GM19328 (cell line): ENCODE measurements at regions not wholly inside any gene's neighbourhood (a gene's known extent, or its start where the extent isn't known, plus 50 kb on each side); places are given as distances from the start of the nearest gene placed in this dataset.
"Not testable (repeated sequence)": the region's sequence is repeated elsewhere in the genome, so short reads cannot be mapped to it uniquely, and the experiment has no call there.

ENCODE experiments used
- ATAC-seq: cut with Tn5 transposase; IDR thresholded peaks from one replicate; pipeline ENCODE4 v1.9.1; 2021; ENCODE audit warnings: mild to moderate bottlenecking, moderate library complexity; ENCODE audit not compliant: unreplicated experiment

DNA sequence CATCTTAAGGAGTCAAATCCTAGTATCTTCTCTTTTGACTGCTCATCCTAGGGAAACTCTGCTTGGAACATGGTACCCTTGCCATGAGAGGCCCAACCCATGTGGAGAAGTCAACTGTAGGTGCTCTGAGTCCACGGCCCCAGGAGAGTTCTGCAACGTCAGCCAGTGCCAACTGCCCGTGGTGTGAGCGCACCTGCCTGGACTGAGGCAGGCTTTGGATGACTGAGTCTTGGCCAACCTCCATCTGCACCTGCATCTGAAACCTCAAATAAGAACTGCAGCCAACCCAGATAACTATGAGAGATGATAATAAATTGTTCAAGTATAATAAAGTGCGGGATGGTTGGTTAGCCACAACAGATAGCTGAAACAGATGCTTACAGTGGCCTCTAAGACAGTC lies 772.0 kb downstream of the TRIML1 start:
- no peak for ATAC-seq

DNA sequence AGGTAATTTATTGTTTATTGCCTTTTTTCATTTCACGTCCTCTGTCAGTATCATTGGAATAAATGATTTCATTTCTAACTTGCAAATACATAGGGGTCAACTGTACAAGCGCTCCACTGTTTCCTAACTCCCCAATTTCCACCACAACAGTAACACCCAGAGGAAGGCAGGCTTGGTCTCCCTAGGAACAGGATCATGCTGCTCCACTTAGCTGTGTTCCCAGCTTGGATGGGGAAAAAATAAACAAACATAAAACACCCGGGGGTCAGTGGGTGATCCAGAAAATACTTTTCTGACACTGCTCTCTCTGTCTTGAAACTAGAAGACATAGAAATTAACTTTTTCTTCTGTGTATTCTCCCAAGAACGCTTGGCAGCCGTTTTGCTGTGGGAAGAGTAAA lies 772.5 kb downstream of the TRIML1 start:
- no peak for ATAC-seq

DNA sequence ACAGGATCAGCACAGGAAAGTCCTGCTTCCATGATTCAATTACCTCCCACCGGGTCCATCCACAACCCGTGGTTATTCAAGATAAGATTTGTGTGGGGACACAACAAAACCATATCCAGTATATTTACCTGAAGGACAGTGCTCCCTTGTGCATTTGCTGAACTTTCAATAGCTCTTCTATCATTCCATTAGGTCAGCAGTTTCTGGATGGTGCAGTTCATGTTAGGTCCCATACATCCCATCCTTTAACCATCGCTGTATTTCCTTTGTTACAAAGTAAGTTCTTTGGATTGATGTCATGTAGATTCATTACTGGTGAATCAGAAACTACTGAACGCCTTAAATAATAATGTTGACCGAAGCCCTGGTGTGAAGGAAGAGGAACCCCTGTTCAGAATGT lies 775.9 kb downstream of the TRIML1 start:
- ATAC-seq = no peak

DNA sequence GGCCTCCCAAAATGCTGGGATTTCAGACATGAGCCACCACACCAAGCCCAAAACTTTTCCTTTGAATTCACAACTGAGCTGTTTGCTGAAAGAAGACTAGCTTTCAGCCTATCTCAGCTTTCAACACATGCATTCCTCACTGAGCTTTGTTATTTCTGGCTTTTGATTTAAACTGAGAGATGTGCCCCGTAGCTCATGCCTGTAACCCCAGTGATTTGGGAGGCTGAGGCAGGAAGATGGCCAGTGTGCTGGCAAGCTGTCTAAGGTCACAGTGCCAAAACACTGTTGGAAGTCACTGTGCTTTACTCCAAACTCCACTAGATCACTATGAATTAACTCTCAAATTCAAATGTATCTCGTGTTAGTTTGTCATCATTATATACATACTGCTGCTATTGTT lies 779.5 kb downstream of the TRIML1 start:
- ATAC-seq = no peak

DNA sequence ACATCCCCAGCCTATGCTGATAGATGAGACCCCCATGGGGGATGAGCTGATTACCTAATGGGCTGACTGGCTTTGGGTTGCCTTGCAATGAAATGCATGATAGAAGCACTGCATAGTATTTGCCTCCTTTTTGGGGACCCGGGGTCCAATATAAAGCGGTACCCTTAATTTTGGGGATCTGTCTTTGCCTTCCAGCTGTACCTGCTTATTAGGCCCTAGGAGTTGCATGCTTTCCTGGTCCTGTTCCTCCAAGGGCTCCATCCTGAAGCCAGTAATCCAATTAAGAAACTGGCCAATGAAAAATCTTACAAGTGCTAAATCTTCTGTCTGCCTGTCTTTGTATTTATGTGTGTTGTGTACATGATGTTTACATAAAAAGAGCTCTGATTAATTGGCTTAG lies 791.6 kb downstream of the TRIML1 start:
- ATAC-seq = no peak

DNA sequence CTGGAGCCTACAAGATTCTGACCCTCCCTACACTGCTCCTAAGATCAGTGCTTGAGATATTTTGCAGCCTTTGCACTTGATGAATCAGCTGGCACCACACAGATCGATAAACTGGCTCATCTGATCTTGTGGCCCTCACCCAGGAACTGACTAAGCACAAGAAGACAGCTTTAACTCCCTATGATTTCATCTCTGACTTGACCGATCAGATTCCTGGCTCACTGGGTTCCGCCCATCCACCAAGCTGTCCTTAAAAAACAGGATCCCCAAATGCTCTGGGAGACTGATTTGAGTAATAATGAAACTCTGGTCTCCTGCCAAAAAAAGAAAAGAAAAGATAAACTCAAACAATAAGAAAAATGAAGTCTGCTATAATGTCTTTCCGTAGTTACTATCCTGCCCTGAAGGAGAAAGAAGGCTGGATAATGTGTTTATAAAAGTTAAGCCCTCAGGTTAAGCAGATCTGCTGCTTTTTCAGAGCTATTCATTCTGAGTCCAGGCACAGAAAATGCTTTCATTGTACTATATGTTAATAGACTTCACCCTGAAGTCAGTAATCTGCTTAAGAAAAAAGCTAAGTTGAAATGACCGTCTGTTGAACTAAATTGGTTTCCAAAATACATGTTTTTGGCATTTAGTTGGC lies 795.2 kb downstream of the TRIML1 start:
- no peak for ATAC-seq

DNA sequence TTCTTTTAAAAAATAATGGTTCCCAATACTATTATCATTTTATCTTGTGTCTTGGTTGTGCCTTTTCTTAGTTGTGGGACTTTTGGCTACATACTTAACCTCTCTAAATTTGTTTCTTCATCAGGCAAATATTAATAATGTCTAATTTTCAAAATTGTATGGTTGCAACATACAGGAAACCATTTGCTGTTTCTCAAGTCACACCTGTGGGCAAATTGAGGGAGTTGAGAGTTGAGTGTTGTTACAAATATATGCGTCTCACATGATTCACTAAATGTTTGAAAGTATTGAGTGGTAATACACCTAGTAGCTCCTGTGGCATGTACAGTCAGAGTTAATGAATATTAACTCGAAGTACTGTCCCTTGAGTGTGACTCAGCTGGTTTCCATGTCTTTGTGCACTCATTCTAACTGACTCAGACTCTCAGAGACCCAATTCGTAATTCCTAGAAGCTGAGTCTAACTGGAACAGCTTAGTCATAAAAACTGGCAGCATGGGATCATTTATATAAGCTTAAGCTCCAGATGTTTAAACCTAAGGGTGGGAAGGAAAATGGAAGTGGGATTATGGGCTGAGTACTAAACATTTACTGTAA lies 802.4 kb downstream of the TRIML1 start:
- no peak for ATAC-seq

DNA sequence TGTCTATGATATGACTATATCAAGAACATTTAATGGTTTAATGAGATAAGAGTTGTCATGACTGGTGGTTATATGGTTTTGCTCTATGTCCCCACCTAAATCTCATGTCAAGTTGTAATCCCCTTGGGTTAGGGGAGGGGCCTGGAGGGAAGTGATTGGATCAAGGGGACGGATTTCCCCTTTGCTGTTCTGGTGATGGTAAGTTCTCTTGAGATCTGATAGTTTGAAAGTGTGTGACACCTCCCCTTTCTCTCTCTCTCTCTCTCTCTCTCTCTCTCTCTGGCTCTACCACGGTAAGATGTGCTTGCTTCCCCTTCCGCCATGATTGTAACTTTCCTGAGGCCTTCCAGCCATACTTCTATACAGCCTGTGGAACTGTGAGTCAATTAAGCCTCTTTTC lies 803.4 kb downstream of the TRIML1 start:
- no peak for ATAC-seq

DNA sequence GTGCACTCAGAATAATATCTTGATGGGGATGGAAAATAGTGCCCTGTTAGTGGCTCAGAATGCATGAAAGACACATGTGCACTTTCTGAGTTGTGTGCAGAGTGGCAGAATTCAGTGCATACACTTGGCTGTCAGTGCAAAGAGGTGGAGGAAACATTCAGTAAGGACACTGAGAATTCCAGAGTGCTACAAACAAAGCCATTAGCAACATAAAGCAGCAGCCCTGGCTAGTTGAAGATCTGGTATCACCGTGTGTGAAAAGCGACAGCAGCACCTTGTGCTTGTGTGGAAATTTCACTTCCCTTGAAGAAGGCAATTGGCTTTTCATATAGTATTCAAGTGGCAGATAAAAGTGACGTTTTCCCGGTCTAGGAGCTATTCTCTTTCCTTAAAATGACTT lies 810.4 kb downstream of the TRIML1 start:
- no peak for ATAC-seq

DNA sequence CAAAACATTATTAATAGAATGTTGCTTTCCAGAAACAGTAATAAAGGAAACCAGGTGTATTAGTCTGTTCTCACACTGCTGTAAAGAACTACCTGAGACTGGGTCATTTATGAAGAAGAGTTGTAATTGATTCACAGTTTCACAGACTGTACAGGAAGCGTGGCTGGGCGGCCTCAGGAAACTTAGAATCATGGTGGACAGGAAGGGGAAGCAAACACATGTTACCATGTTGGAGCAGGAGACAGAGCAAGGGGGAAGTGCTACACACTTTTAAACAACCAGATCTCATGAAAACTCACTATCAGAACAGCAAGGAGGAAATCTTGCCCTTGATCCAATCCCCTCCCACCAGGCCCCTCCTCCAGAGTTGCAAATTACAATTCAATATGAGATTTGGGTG lies 815.8 kb downstream of the TRIML1 start:
- no peak for ATAC-seq

DNA sequence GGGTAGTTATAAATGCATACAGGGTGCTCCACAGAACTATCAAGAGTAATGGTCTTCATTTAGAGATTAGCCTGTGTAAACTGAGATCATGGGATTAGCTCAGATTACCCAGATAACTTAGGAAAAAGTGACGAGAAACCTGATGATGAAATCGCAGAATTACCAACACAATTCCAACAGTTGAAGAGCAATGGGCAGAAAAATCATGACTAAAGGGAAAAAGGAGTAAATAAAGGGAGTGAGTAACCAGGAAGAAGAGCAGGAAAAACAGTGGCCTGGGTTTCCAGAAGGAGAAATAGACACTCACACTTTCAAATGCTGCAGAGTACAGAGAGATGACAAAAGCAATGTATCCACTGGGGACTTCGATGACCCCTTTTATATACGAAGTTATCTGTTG lies 817.3 kb downstream of the TRIML1 start:
- ATAC-seq = no peak

DNA sequence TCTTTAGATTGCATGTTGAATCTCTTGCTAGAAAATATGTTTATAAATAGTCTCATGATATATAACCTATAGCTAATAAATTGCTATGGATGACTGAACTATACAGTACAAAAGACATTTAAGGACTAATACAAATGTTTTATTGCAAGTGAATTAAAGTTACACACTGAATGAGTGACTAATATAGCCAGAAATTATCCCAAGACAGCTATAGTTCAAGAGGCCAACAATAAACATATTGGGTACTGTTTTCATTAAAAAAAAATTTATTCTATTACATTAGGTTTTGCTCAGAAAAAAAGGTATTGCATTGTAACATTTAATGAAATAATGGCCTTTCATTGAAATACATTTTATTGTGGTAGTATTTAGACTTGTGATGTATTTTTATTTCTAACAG lies 819.1 kb downstream of the TRIML1 start:
- ATAC-seq = no peak

DNA sequence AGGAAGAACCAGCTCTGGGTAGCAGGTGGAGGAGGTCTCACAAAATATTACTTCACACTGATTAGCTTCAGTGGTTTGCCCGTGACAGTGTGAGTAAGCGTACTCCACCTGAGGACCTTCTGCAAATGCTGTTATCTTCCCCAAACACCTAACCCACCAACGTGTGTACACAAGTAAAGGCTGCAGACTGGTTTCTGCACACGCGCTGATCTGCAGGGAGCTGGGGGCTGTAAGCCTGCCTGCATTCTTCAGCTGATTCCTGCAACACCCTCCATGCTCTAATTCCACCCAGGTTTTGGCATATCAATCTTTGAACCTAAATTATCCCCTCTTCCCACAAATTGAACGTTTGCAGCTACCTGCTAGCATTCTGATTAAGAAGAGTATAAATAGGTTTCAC lies 820.2 kb downstream of the TRIML1 start:
- ATAC-seq = no peak

DNA sequence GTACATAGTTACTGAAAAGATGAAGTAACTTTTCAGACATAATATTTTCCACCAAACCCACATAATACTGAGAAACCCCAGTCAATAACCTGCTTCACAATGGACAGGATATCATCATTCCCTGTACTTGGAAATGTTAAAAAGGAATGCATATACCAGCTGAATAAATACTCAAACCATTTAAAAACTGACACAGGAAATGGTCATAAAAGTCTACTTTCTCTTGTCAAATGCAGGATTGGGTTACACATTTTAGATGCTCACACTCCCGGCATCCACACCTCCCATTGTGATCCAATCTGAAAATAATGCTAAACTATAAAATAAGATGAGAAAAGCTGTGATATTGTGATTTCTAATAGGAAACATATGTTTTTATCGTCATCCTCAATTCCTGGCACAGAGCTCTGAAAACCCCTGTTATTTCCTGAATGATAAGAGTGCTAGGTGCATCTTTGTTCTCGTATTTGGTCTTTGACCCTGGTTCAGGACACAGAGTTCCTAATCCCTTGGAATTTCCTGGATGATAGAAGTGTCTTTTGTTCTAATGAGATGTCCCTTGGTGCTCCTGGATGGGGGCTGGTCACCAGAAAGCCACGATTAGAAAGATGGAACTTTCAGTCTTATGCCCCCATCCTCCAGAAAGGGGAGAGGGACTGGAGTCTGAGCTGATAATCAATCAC lies 821.3 kb downstream of the TRIML1 start:
- no peak for ATAC-seq

DNA sequence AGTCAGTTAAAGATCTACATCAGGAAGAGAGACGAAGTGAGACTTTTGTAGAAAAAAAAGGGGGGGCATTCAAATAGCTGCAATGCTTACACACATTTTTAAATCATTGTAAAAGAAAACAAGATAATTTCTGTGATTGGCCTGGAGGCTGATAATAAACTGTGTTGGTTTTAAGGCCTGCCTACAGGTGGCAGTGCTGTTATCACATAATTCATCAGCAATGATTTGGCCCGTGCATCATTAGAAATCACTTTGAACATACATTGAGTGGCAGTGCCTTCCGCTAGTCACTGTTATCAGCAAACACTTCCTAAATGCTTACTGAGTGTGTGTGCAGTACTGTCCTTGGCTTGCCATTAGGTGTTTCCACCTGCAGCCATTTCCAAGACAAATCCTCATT lies 831.9 kb downstream of the TRIML1 start:
- no peak for ATAC-seq

DNA sequence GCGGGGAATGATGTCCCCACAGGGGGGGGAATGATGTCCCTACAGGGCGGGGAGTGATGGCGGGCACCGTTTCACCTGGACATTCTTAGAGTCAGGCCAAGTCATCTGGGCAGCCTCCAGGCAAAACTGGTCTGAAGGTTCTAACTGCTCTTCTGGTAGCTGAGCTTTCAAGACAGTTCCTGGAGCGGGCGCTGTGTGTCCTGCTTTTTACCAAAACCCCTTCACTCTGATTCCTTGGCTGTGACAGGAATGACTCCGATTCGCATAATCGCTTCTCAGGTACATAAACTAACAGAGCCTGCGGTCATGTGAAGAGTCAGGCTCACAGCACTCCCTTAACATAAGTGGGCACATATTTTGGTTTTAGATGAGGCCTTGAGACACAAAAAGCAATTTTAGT lies 836.0 kb downstream of the TRIML1 start:
- no peak for ATAC-seq

DNA sequence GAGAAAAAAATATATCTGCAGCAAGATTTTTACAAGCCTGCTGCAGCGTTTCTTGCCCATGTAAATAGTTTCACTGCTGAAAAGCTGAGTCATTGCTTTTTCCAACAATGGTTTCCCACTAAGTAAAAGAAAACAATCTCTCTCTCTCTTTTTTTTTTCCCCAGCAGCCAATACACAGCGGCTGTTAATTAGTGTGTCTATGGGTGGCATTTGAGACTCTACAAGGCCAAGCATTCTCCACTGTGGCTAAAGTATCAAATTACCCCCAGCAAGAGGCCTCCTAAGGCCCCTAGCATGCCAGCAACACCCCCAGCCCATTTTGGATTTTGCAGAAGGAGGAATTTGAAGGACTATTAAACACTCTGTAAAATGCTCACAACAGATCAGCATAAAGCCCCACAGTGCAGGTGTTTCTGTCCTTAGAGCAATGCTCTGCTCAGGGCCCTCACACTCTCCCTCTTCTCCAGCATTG lies 837.4 kb downstream of the TRIML1 start:
- no peak for ATAC-seq

DNA sequence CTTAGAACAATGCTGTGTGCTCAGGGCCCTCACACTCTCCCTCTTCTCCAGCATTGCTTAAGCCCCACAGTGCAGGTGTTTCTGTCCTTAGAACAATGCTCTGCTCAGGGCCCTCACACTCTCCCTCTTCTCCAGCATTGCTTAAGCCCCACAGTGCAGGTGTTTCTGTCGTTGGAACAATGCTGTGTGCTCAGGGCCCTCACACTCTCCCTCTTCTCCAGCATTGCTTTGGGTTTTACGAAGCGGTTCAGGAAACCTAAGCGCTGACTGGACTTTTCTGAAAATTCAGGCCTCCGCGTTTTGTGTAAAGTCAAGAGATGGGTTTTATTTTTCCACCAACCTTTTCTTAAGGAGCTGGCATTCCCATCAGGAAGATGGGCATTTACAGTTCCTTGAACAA lies 838.0 kb downstream of the TRIML1 start:
- not testable (repeated sequence) for ATAC-seq

DNA sequence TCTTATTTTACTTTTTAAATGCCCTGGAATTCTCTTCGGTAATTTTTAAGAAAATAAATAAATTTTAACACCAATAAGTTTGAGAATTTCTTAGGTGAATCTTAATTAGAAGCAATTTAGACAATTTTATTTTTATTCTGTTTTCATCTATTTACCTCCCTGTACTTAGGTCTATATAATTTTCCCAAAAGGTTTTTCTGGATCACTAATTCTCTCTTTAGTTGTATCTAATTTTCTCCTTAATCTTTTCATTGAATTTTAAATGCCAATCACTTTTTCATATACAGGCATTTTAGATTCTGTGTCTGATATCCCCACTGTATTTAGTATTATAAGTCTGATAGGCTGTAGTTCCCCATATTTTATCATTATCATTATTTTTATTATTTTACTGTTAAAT lies 845.3 kb downstream of the TRIML1 start:
- ATAC-seq = no peak

DNA sequence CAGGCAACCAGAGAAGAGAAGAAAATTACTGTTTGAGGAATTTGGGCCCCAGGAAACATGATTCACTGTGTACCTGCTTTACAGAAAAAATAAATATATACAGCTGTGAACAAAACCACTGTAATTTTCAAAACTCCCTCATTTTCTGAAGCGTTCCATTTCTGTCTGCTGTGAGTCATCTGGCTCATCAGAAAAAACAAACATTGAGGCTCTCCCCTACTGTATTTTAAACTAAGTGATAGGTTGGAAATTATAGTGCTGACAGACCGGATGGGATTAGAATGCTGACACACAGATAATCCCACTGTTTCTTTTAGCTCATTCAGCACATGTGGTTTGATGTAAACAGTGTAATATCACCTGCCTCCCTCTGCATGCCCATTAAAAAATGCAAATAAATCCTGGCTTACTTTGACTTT lies 847.0 kb downstream of the TRIML1 start:
- ATAC-seq = no peak

DNA sequence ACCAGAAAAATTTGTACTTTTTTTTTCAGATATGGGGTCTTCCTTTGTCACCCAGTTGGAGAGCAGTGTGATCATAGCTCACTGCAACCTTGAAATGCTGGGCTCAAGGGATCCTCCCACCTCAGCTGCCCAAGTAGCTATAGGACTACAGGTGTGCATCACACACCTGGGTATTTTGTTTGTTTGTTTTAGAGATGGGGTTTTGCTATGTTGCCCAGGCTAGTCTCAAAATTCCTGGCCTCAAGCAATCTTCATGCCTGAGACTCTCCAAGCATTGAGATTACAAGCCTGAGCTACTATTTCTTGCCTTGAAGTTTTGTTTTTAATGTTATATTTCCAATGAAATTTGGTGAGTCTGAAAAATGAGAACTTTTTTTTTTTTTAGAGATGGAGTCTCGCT lies 847.8 kb downstream of the TRIML1 start:
- ATAC-seq = no peak

DNA sequence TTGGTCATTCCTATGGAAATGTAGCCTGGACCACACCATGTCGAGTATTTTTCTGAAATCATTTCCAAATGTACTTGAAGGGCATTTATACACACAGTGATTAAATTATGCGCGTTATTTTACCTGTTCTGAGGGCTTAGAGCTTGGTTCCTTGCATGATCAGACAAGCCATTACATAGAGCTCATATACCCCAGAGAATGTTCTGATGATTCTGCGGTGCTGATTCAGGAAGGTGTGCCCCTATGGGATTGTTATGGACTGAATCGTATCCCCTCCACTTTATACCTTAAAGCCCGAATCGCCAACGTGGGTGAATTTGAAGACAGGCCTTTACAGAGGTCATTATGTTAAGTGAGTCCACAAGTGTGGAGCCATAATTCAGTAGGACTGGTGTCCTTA lies 848.9 kb downstream of the TRIML1 start:
- no peak for ATAC-seq
